Astrocyte (in vitro differentiated cells and primary cell): ENCODE measurements at regions not wholly inside any gene's neighbourhood (a gene's known extent, or its start where the extent isn't known, plus 50 kb on each side); places are given as distances from the start of the nearest gene placed in this dataset.

Experiments used
- DNase-seq: peaks from one replicate; pipeline ENCODE4 v3.0.0-alpha.2; 2010; ENCODE audit warnings: low read depth
- FAIRE-seq: peaks from 2 replicates; lab custom pipeline; 2011; peaks lifted over from hg19 to GRCh38; lab: Jason Lieb, UNC
- H2AFZ ChIP-seq: 2 replicates; pipeline ENCODE4 v1.6.0; 2012; ENCODE audit warnings: low read depth, low read length, inconsistent platforms
- H3K27ac ChIP-seq: 2 replicates; pipeline ENCODE4 v1.5.1; 2011; ENCODE audit warnings: low read depth, low read length, inconsistent platforms
- H3K27me3 ChIP-seq: 2 replicates; pipeline ENCODE4 v1.6.0; 2011; ENCODE audit warnings: low read length, inconsistent platforms; ENCODE audit not compliant: insufficient read depth
- H3K36me3 ChIP-seq: 2 replicates; pipeline ENCODE4 v1.5.1; 2011; ENCODE audit warnings: low read length, inconsistent platforms; ENCODE audit not compliant: insufficient read depth
- H3K4me1 ChIP-seq: 2 replicates; pipeline ENCODE4 v1.5.1; 2011; ENCODE audit warnings: low read length, inconsistent platforms; ENCODE audit not compliant: insufficient read depth
- H3K4me2 ChIP-seq: 2 replicates; pipeline ENCODE4 v1.6.0; 2012; ENCODE audit warnings: low read length, inconsistent platforms
- H3K4me3 ChIP-seq: 2 replicates; pipeline ENCODE4 v1.5.1; 2011; ENCODE audit warnings: low read depth, mild to moderate bottlenecking, low read length, inconsistent platforms; ENCODE audit not compliant: insufficient read depth
- H3K79me2 ChIP-seq: 2 replicates; pipeline ENCODE4 v1.6.0; 2012; ENCODE audit warnings: mild to moderate bottlenecking, low read length, inconsistent platforms; ENCODE audit not compliant: insufficient read depth
- H3K9ac ChIP-seq: 2 replicates; pipeline ENCODE4 v1.6.0; 2012; ENCODE audit warnings: mild to moderate bottlenecking, low read length, inconsistent platforms
- H3K9me3 ChIP-seq: 2 replicates; pipeline ENCODE4 v1.5.1; 2012; ENCODE audit warnings: low read depth, mild to moderate bottlenecking, low read length, inconsistent platforms; ENCODE audit not compliant: insufficient read depth
- H4K20me1 ChIP-seq: 2 replicates; pipeline ENCODE4 v1.6.0; 2012; ENCODE audit warnings: low read length, inconsistent platforms; ENCODE audit not compliant: insufficient read depth
- H3K27ac Mint-ChIP-seq: one replicate; pipeline ENCODE4 v1.8.0; 2021; ENCODE audit warnings: mild to moderate bottlenecking, mixed read lengths; ENCODE audit not compliant: unreplicated experiment
- H3K27me3 Mint-ChIP-seq: one replicate; pipeline ENCODE4 v1.8.0; 2021; ENCODE audit warnings: low read depth, mixed read lengths; ENCODE audit not compliant: unreplicated experiment
- H3K36me3 Mint-ChIP-seq: one replicate; pipeline ENCODE4 v1.8.0; 2021; ENCODE audit warnings: low read depth, mixed read lengths; ENCODE audit not compliant: unreplicated experiment
- H3K4me1 Mint-ChIP-seq: one replicate; pipeline ENCODE4 v1.8.0; 2021; ENCODE audit warnings: low read depth, mixed read lengths; ENCODE audit not compliant: unreplicated experiment
- H3K4me3 Mint-ChIP-seq: one replicate; pipeline ENCODE4 v1.8.0; 2021; ENCODE audit warnings: mild to moderate bottlenecking, moderate library complexity, mixed read lengths; ENCODE audit not compliant: unreplicated experiment
- H3K9me3 Mint-ChIP-seq: one replicate; pipeline ENCODE4 v1.8.0; 2021; ENCODE audit warnings: mild to moderate bottlenecking, mixed read lengths; ENCODE audit not compliant: unreplicated experiment
- EZH2 ChIP-seq: IDR thresholded peaks from 2 replicates; pipeline ENCODE4 v1.6.1; 2012; ENCODE audit warnings: mild to moderate bottlenecking, low read length, inconsistent platforms; ENCODE audit not compliant: insufficient read depth
- TF ChIP-seq, protein P1 (sequence below): IDR thresholded peaks from 2 replicates; pipeline ENCODE4 v1.5.1; 2011; ENCODE audit warnings: low read depth, mild to moderate bottlenecking, inconsistent platforms, low read length, moderate library complexity; ENCODE audit not compliant: insufficient read depth

DNA sequence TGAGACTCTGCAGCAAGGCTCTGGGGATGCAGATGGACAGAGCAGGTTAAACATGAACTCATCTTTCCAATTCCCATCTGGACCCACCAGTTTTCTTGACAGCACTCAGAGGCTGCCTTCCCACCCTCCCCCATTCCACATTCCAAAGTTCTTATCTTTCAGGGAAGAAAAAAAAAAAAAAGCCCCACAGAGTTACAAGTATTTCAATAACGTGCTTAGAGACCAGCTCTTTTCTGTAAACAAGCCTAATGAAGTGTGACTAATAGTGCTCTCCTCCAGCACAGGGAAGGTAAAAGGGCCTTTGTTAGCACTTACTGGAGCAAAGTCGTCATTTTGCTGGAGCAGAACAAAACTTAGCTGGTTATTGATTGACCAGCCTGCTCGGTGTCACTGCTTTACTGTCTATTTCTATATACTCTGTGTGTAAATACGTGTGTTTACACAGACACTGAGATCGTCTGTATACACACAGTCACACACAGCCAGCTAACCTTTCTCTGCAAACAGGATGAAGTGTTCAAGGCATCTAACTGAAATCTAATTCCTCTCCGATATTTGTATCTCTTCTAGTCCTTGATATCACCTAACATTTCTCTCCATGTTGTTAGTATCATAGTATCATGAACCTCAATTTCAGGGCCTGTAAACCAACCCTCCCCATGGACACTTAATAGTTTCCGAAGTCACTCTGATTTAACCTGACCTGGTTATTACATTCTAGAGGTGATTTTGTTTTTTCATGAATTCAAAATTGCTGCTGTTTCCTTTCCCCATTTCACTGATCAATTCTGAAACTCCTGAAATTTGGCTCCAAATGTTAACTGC, 84.9 kb downstream of the ZNF608 start:
- H3K4me3 ChIP-seq = peak overlapping the region; percentile 11
- no peak overlapping the region for H2AFZ ChIP-seq
- peaks cover 25% of the 10 kb centered on the region for H3K79me2 ChIP-seq

DNA sequence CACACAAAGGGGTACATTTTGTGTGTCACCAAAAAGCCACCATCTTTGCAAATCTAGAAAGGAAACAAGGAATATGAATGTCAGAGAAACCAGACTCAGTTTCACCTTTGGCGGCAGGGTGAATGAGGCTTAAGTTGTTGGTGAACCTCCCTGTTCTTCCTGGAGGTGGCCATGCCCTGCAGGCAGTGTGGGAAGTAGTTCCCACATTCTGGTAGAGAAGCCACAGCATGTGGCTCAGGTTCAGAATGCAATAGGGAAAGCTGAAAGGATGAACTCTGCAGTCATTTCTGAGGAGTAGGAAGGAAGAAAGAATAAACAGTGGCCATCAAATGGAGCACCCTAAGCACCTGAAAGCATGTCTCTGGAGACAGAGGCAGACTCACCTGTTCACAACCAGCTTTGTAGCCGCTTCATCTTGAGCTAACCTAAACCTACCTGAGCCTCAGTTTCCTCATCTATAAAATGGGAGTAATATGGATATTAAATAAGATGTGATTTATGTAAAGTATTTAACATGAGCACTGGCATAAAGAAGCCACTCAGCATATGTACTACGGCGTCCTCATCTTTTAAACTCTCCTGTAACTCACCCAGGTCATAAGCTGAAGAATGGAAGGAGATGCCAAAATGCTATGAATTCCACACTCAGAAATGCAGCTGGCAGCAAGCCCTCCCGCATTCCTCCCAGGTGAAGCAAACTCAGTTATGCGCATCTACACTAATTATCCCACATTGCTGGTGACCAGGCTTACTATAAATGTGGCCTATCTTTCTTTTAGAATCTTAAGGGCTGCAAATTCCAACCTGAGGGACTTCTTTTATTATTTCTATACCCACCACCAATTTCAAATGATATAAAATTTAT, 86.0 kb downstream of the ZNF608 start:
- H3K27ac ChIP-seq = peak overlapping the region; percentile 84
- peak overlapping the region; percentile 79 for H3K4me2 ChIP-seq
- Mint-ChIP-seq H3K27me3 (no peaks in the 10 kb centered on the region), H3K4me1 (peaks cover 64% of the 10 kb centered on the region), H3K36me3 (no peaks in the 10 kb centered on the region), H3K4me3 (peak overlapping the region; percentile 60), H3K27ac (peak overlapping the region; percentile 92), H3K9me3 (no peaks in the 10 kb centered on the region)
- TF ChIP-seq EZH2 = no peak
- TF ChIP-seq, protein P1, sequence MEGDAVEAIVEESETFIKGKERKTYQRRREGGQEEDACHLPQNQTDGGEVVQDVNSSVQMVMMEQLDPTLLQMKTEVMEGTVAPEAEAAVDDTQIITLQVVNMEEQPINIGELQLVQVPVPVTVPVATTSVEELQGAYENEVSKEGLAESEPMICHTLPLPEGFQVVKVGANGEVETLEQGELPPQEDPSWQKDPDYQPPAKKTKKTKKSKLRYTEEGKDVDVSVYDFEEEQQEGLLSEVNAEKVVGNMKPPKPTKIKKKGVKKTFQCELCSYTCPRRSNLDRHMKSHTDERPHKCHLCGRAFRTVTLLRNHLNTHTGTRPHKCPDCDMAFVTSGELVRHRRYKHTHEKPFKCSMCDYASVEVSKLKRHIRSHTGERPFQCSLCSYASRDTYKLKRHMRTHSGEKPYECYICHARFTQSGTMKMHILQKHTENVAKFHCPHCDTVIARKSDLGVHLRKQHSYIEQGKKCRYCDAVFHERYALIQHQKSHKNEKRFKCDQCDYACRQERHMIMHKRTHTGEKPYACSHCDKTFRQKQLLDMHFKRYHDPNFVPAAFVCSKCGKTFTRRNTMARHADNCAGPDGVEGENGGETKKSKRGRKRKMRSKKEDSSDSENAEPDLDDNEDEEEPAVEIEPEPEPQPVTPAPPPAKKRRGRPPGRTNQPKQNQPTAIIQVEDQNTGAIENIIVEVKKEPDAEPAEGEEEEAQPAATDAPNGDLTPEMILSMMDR = no peak
- FAIRE-seq = no peak
- peak; percentile 78 for DNase-seq
- no peaks in the 10 kb centered on the region for H3K27me3 ChIP-seq
- H3K79me2 ChIP-seq = peaks cover 25% of the 10 kb centered on the region
- peak overlapping the region; percentile 74 for H3K9ac ChIP-seq
- H2AFZ ChIP-seq = no peak overlapping the region
- no peak overlapping the region for H3K4me3 ChIP-seq
- no peaks in the 10 kb centered on the region for H4K20me1 ChIP-seq
- no peaks in the 10 kb centered on the region for H3K9me3 ChIP-seq
- peaks cover 53% of the 10 kb centered on the region for H3K4me1 ChIP-seq
- no peaks in the 10 kb centered on the region for H3K36me3 ChIP-seq

More for the DNA sequence above, 84.9 kb downstream of the ZNF608 start:
- DNase-seq (peak; percentile 97), FAIRE-seq (no peak)
- Histone ChIP-seq H3K36me3 (no peaks in the 10 kb centered on the region), H3K4me1 (peaks cover 43% of the 10 kb centered on the region), H3K4me2 (peak overlapping the region; percentile 79), H3K27ac (peak overlapping the region; percentile 84), H4K20me1 (no peaks in the 10 kb centered on the region), H3K9ac (peak overlapping the region; percentile 74), H3K9me3 (no peaks in the 10 kb centered on the region), H3K27me3 (no peaks in the 10 kb centered on the region)
- Mint-ChIP-seq H3K27ac (peak overlapping the region; percentile 92), H3K36me3 (no peaks in the 10 kb centered on the region), H3K9me3 (no peaks in the 10 kb centered on the region), H3K4me1 (peaks cover 74% of the 10 kb centered on the region), H3K27me3 (no peaks in the 10 kb centered on the region), H3K4me3 (peak overlapping the region; percentile 60)
- TF ChIP-seq EZH2 = no peak
- TF ChIP-seq, protein P1 = no peak
